ENCODE measurements at regions not wholly inside any gene's neighbourhood (a gene's known extent, or its start where the extent isn't known, plus 50 kb on each side); places are given as distances from the start of the nearest gene placed in this dataset.

- no peak for TF ChIP-seq MAZ (IDR thresholded peaks at IDR 0.05; ENCODE audit: borderline replicate concordance, low read depth, low read length)
- no peak for TF ChIP-seq MAZ (CRISPR knock-in tag; IDR thresholded peaks at IDR 0.05; ENCODE audit: low read depth)
- TF ChIP-seq CTCF (CRISPR knock-in tag; IDR thresholded peaks at IDR 0.05): no peak
- TF ChIP-seq ZNF10 (CRISPR knock-in tag; IDR thresholded peaks at IDR 0.05; ENCODE audit: borderline replicate concordance, low read depth): no peak
- TF ChIP-seq POLR2A (IDR thresholded peaks at IDR 0.05; ENCODE audit: insufficient read depth in 1 of 2, low read depth in 2 of 2, low read length in 2 of 2): no peak
- no peak for TF ChIP-seq REL (CRISPR knock-in tag; conservative IDR thresholded peaks at IDR 0.05)
Observed at GRCh38 chrX:146615628-146616348, 193.8 kb upstream of the CXorf51B start.

Measured in HepG2 (cell line).